ENCODE measurements at regions not wholly inside any gene's neighbourhood (a gene's known extent, or its start where the extent isn't known, plus 50 kb on each side); places are given as distances from the start of the nearest gene placed in this dataset.

DNA sequence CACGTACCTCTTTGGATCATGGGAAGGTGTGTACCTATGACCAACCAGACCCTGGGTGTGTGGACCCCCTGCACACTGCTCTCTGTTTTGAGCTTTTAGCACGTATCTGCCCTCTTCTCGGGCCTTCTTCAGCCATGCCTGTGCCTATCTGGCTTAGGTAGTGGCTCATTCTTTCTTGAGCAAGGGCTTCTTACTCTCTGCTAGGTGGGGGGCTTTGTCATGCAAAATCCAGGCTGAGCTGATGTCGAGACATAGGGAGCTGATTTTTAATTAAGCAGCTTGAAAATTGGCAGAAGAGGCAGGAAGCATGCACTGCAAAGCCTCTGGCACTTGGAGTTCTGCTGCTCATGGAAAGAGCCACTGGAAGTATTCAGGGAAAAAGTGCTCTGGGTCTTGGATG, 181.6 kb upstream of the IRX6 start:
- no peak overlapping the region for H3K4me2 ChIP-seq (ENCODE audit: insufficient read depth, low read length)
- CTCF ChIA-PET = no interaction called here
- H2AFZ ChIP-seq (ENCODE audit: low read depth, low read length) = no peak overlapping the region
- no peak overlapping the region for H3K27ac ChIP-seq (ENCODE audit: insufficient read depth, low read depth, low read length)
- no peaks in the 10 kb centered on the region for H3K4me1 ChIP-seq (ENCODE audit: control insufficient read depth, extremely low read depth, insufficient read depth, low read length)
- H4K20me1 ChIP-seq (replicated peaks; ENCODE audit: control insufficient read depth, extremely low read depth, insufficient read depth, low read length) = no peaks in the 10 kb centered on the region
- no peak for DNase-seq (ENCODE audit: low read depth, low spot score)
- no peak overlapping the region for H3K4me3 ChIP-seq (replicated peaks in 1 of 3; ENCODE audit: insufficient read depth in 1 of 3, low read depth in 1 of 3, low read length in 3 of 3)
- POLR2A ChIA-PET = no interaction called here
- intact Hi-C loops (cut with micrococcal nuclease) (no loop called here), dilution Hi-C loops (cut with MboI; ENCODE audit: extremely low pct_ligation_motif_present, low sequenced_read_pairs) (no loop called here)
- no peak for FAIRE-seq
- no peak for TF ChIP-seq EZH2 (IDR thresholded peaks at IDR 0.05; ENCODE audit: borderline replicate concordance, low read depth, low read length, severe bottlenecking)
- no peak for TF ChIP-seq MAX (IDR thresholded peaks at IDR 0.05; ENCODE audit: insufficient read depth, insufficient read length)
- TF ChIP-seq POLR2A (IDR thresholded peaks at IDR 0.05; ENCODE audit: low read depth, low read length) = no peak
- TF ChIP-seq MYC (IDR thresholded peaks at IDR 0.05; ENCODE audit: low read depth, low read length) = no peak
- no peak for TF ChIP-seq JUN (IDR thresholded peaks at IDR 0.05; ENCODE audit: borderline replicate concordance, insufficient read depth, insufficient read length, low read depth)
- TF ChIP-seq POLR2AphosphoS5 (IDR thresholded peaks at IDR 0.05; ENCODE audit: insufficient read depth, low read depth, low read length) = no peak
- TF ChIP-seq FOS (IDR thresholded peaks at IDR 0.05; ENCODE audit: borderline replicate concordance, insufficient read depth, low read length) = no peak
- TF ChIP-seq GATA2 (IDR thresholded peaks at IDR 0.05; ENCODE audit: insufficient read depth, insufficient read length, low read depth, low read length) = no peak
- TF ChIP-seq CTCF (IDR thresholded peaks at IDR 0.05; ENCODE audit: extremely low read depth in 1 of 2, insufficient read depth in 1 of 2, low read depth in 1 of 2, low read length in 2 of 2) = no peak
- no peaks in the 10 kb centered on the region for H3K9me3 ChIP-seq (replicated peaks; ENCODE audit: control insufficient read depth, insufficient read depth, low read length)
- no peak overlapping the region for H3K9ac ChIP-seq (replicated peaks; ENCODE audit: extremely low read depth, insufficient read depth, low read length)
- H3K79me2 ChIP-seq (ENCODE audit: control insufficient read depth, insufficient read depth, low read length) = no peaks in the 10 kb centered on the region
- no TSS peak for BruUV-seq (replicated peaks)
- no peaks in the 10 kb centered on the region for H3K27me3 ChIP-seq (ENCODE audit: control insufficient read depth in 2 of 2, insufficient read depth in 2 of 2, low read length in 2 of 2)
- H3K36me3 ChIP-seq (ENCODE audit: control insufficient read depth in 2 of 2, extremely low read depth in 1 of 2, insufficient read depth in 2 of 2, low read length in 2 of 2) = no peaks in the 10 kb centered on the region
- H3K9me1 ChIP-seq (replicated peaks; ENCODE audit: control insufficient read depth, extremely low read depth, insufficient read depth, low read length) = no peaks in the 10 kb centered on the region

Measured in endothelial cell of umbilical vein (primary cell).